Stomach (tissue), 8 donors: ENCODE measurements at regions not wholly inside any gene's neighbourhood (a gene's known extent, or its start where the extent isn't known, plus 50 kb on each side); places are given as distances from the start of the nearest gene placed in this dataset.

Source experiments
- DNase-seq, 2 donors: peaks; one replicate each; pipeline versions ENCODE4 v3.0.0 to v3.0.0-alpha.2; 2013 to 2019
- H3K27ac ChIP-seq, 5 donors: fragments of 200-600 bp in 4 of 5; sonication (generic) in 4 of 5; one replicate each; pipeline ENCODE4 v1.5.1; 2013 to 2019; ENCODE audit warnings: mild to moderate bottlenecking in 1 of 5, moderate library complexity in 1 of 5
- H3K27me3 ChIP-seq, 3 donors: fragments of 200-600 bp; sonication (generic); one replicate each; pipeline ENCODE4 v1.5.1; 2017 to 2019; ENCODE audit warnings: mixed run types in 1 of 3
- H3K36me3 ChIP-seq, 4 donors: fragments of 200-600 bp; sonication (generic); 1 replicate in 3 of 4; 2 replicates in 1 of 4; pipeline ENCODE4 v1.5.1; 2016 to 2019
- H3K4me1 ChIP-seq, 4 donors: fragments of 200-600 bp; sonication (generic); one replicate each; pipeline ENCODE4 v1.5.1; 2016 to 2019
- H3K4me3 ChIP-seq, 4 donors: fragments of 200-600 bp; sonication (generic) in 3 of 4; one replicate each; pipeline ENCODE4 v1.5.1; 2016 to 2019; ENCODE audit warnings: mild to moderate bottlenecking in 1 of 4
- H3K9me3 ChIP-seq, 4 donors: fragments of 200-600 bp; sonication (generic); one replicate each; pipeline ENCODE4 v1.5.1; 2016 to 2019
- CTCF ChIP-seq, 7 experiments: fragments of 450-650 bp in 4 of 7; fragments of 200-600 bp in 3 of 7; sonication (generic) in 3 of 7; IDR thresholded peaks; one replicate each; pipeline ENCODE4 v1.5.1; 2016 to 2019; ENCODE audit warnings: antibody characterized with exemption in 7 of 7, control low read depth in 2 of 7, mild to moderate bottlenecking in 1 of 7
- EP300 ChIP-seq: sonication (generic); formaldehyde crosslinking; IDR thresholded peaks from one replicate; pipeline ENCODE4 v1.6.1; 2017; ENCODE audit warnings: antibody characterized with exemption
- POLR2A ChIP-seq, 4 donors: fragments of 450-650 bp; IDR thresholded peaks; one replicate each; pipeline ENCODE4 v1.6.1; 2016; ENCODE audit warnings: antibody characterized with exemption in 4 of 4, control low read depth in 2 of 4, mild to moderate bottlenecking in 1 of 4, moderate library complexity in 1 of 4
- POLR2AphosphoS5 ChIP-seq, 3 donors: sonication (generic); formaldehyde crosslinking; IDR thresholded peaks; one replicate each; pipeline ENCODE4 v1.6.1; 2016; ENCODE audit warnings: antibody characterized with exemption in 3 of 3
- WGBS, 5 donors: extraction: QIAGEN DNeasy Blood & Tissue Kit in 3 of 5; methylation state at CpG; one replicate each; pipeline versions ENCODE4 v1.1.5 to v1.1.7; 2013 to 2018; 5-methylcytosine and 5-hydroxymethylcytosine counted together
- intact Hi-C: fragments of 100-400 bp; cut with DNase I; formaldehyde crosslinking; loops from one replicate; pipeline ENCODE4 v1.15.1; 2023; ENCODE audit warnings: low total_unique reads
- donor health status: healthy with polysubstance abuse.
- donor health status: Bipolar disorder and iron deficiency.
- donor health status: healthy.

GRCh38 chr1:58430421-58431275 is 115.9 kb downstream of the OMA1 start:
- Histone ChIP-seq H3K36me3 (no peaks in the 10 kb centered on the region), H3K4me1 (no peaks in the 10 kb centered on the region), H3K9me3 (peaks cover 0 to 8% (median 0%) of the 10 kb centered on the region in 4 donors), H3K27ac (no peak overlapping the region), H3K27me3 (no peaks in the 10 kb centered on the region), H3K4me3 (no peak overlapping the region)
- DNase-seq = no peak
- intact Hi-C loops = no loop called here
- 71 to 84% (median 83%) methylated on average over 7 of the region's 7 CpGs for WGBS, 5 donors
- TF ChIP-seq POLR2AphosphoS5 (IDR thresholded peaks at IDR 0.05) (no peak), EP300 (no peak), CTCF (IDR thresholded peaks at IDR 0.05) (no peak), POLR2A (IDR thresholded peaks at IDR 0.05) (no peak)

- H3K4me1 ChIP-seq = no peaks in the 10 kb centered on the region
- no peak for DNase-seq
- peaks cover 0 to 2% (median 0%) of the 10 kb centered on the region in 4 donors for H3K36me3 ChIP-seq
- no peak overlapping the region for H3K27ac ChIP-seq
- H3K27me3 ChIP-seq = no peaks in the 10 kb centered on the region
- H3K9me3 ChIP-seq = peaks cover 0 to 8% (median 0%) of the 10 kb centered on the region in 4 donors
- 92 to 100% (median 95%) methylated on average over 2 of the region's 2 CpGs for WGBS, 5 donors
- intact Hi-C loops = no loop called here
- no peak overlapping the region for H3K4me3 ChIP-seq
- TF ChIP-seq CTCF (IDR thresholded peaks at IDR 0.05) = no peak
These were observed 119.6 kb downstream of the OMA1 start for GRCh38 chr1:58426918-58427317.

- no peak for DNase-seq
- Histone ChIP-seq H3K9me3 (no peaks in the 10 kb centered on the region), H3K27ac (no peak overlapping the region), H3K36me3 (peaks cover 0 to 2% (median 0%) of the 10 kb centered on the region in 4 donors), H3K4me1 (no peaks in the 10 kb centered on the region), H3K27me3 (no peaks in the 10 kb centered on the region), H3K4me3 (no peak overlapping the region)
- intact Hi-C loops = no loop called here
- TF ChIP-seq POLR2A (IDR thresholded peaks at IDR 0.05) (no peak), POLR2AphosphoS5 (IDR thresholded peaks at IDR 0.05) (no peak), CTCF (IDR thresholded peaks at IDR 0.05) (no peak), EP300 (no peak)
- 78 to 97% (median 83%) methylated on average over 4 of the region's 4 CpGs for WGBS, 5 donors
These were observed 124.1 kb downstream of the OMA1 start for GRCh38 chr1:58422436-58422835.

- Histone ChIP-seq H3K27ac (no peak overlapping the region), H3K4me3 (no peak overlapping the region), H3K27me3 (no peaks in the 10 kb centered on the region), H3K9me3 (no peaks in the 10 kb centered on the region), H3K36me3 (peaks cover 0 to 2% (median 0%) of the 10 kb centered on the region in 4 donors), H3K4me1 (no peaks in the 10 kb centered on the region)
- WGBS, 5 donors = 47 to 84% (median 80%) methylated on average over 2 of the region's 2 CpGs
- TF ChIP-seq EP300 = no peak
- TF ChIP-seq POLR2A (IDR thresholded peaks at IDR 0.05) = no peak
- TF ChIP-seq CTCF (IDR thresholded peaks at IDR 0.05) = no peak
- TF ChIP-seq POLR2AphosphoS5 (IDR thresholded peaks at IDR 0.05) = no peak
- intact Hi-C loops = no loop called here
- DNase-seq = no peak
These were observed 128.0 kb downstream of the OMA1 start for GRCh38 chr1:58418283-58419228.
